CD4-positive, alpha-beta memory T cell (primary cell): ENCODE measurements at regions not wholly inside any gene's neighbourhood (a gene's known extent, or its start where the extent isn't known, plus 50 kb on each side); places are given as distances from the start of the nearest gene placed in this dataset.

Source experiments
- CTCF ChIA-PET: fragments of 350-600 bp; sonication (Branson Sonifier 250); formaldehyde crosslinking; loops from one replicate; lab custom pipeline; 2021; ENCODE audit warnings: inconsistent platforms; ENCODE audit not compliant: partially characterized antibody; lab: Charles Lee
- POLR2A ChIA-PET: fragments of 350-600 bp; sonication (Branson Sonifier 250); formaldehyde crosslinking; loops from one replicate; lab custom pipeline; 2021; ENCODE audit not compliant: partially characterized antibody; lab: Charles Lee
- DNase-seq, 5 donors: peaks; one replicate each; pipeline versions ENCODE4 v3.0.0 to v3.0.0-alpha.2; 2020 to 2022; ENCODE audit warnings: mixed read lengths in 1 of 5
- H3K27ac ChIP-seq: one replicate; pipeline ENCODE4 v1.7.0; 2013; ENCODE audit warnings: low read depth, low read length
- H3K27me3 ChIP-seq: 2 replicates; pipeline ENCODE4 v1.7.0; 2013; ENCODE audit warnings: mild to moderate bottlenecking, low read length, moderate library complexity; ENCODE audit not compliant: insufficient read depth
- H3K36me3 ChIP-seq: 2 replicates; pipeline ENCODE4 v1.7.0; 2013; ENCODE audit warnings: mild to moderate bottlenecking, low read length, moderate library complexity; ENCODE audit not compliant: insufficient read depth
- H3K4me1 ChIP-seq: 2 replicates; pipeline ENCODE4 v1.7.0; 2013; ENCODE audit warnings: mild to moderate bottlenecking, low read length, moderate library complexity; ENCODE audit not compliant: insufficient read depth
- H3K4me3 ChIP-seq, 2 donors: one replicate each; pipeline ENCODE4 v1.7.0; 2013; ENCODE audit warnings: low read length in 2 of 2, mild to moderate bottlenecking in 1 of 2
- H3K9me3 ChIP-seq, 2 donors: one replicate each; pipeline ENCODE4 v1.7.0; 2013; ENCODE audit warnings: low read length in 2 of 2, control low read depth in 1 of 2; ENCODE audit not compliant: control insufficient read depth in 1 of 2
- H3K27ac Mint-ChIP-seq, 7 donors: one replicate each; pipeline ENCODE4 v1.8.0; 2020 to 2021; ENCODE audit warnings: mixed read lengths in 7 of 7, mild to moderate bottlenecking in 6 of 7, inconsistent platforms in 3 of 7, moderate library complexity in 3 of 7
- H3K27me3 Mint-ChIP-seq, 2 donors: one replicate each; pipeline ENCODE4 v1.8.0; 2020 to 2021; ENCODE audit warnings: mixed read lengths in 2 of 2
- H3K36me3 Mint-ChIP-seq, 2 donors: one replicate each; pipeline ENCODE4 v1.8.0; 2020 to 2021; ENCODE audit warnings: mixed read lengths in 2 of 2, inconsistent platforms in 1 of 2, mild to moderate bottlenecking in 1 of 2
- H3K4me1 Mint-ChIP-seq, 4 donors: one replicate each; pipeline ENCODE4 v1.8.0; 2020 to 2021; ENCODE audit warnings: mixed read lengths in 4 of 4, mild to moderate bottlenecking in 1 of 4
- H3K4me3 Mint-ChIP-seq, 8 donors: one replicate each; pipeline ENCODE4 v1.8.0; 2020 to 2021; ENCODE audit warnings: mixed read lengths in 8 of 8, mild to moderate bottlenecking in 7 of 8, moderate library complexity in 6 of 8, inconsistent platforms in 3 of 8
- H3K9me3 Mint-ChIP-seq, 8 donors: one replicate each; pipeline ENCODE4 v1.8.0; 2020 to 2021; ENCODE audit warnings: mixed read lengths in 8 of 8, mild to moderate bottlenecking in 5 of 8, inconsistent platforms in 3 of 8, moderate library complexity in 1 of 8
- intact Hi-C: fragments of 100-400 bp; cut with micrococcal nuclease; formaldehyde crosslinking; loops from one replicate; pipeline ENCODE4 v1.15.1; 2023

GRCh38 chr20:60073086-60073485 is 114.9 kb downstream of the CDH26 start:
- H3K4me3 Mint-ChIP-seq: no peak overlapping the region
- intact Hi-C loops: no loop called here
- H3K27me3 Mint-ChIP-seq: no peaks in the 10 kb centered on the region

GRCh38 chr20:60073504-60073903 is 115.3 kb downstream of the CDH26 start:
- no peaks in the 10 kb centered on the region for H3K9me3 ChIP-seq
- H3K9me3 Mint-ChIP-seq: peaks cover 0 to 10% (median 0%) of the 10 kb centered on the region in 8 donors
- no peak for DNase-seq
- no peaks in the 10 kb centered on the region for H3K27me3 Mint-ChIP-seq
- no peak overlapping the region for H3K27ac ChIP-seq
- H3K36me3 ChIP-seq: no peaks in the 10 kb centered on the region
- POLR2A ChIA-PET: no interaction called here
- intact Hi-C loops: no loop called here
- H3K4me1 ChIP-seq: no peaks in the 10 kb centered on the region
- CTCF ChIA-PET: no interaction called here
- H3K27me3 ChIP-seq: no peaks in the 10 kb centered on the region
- H3K36me3 Mint-ChIP-seq: peaks cover 11 to 19% of the 10 kb centered on the region in 2 donors
- H3K4me1 Mint-ChIP-seq: peaks cover 6 to 18% (median 9%) of the 10 kb centered on the region in 4 donors
- no peak overlapping the region for H3K27ac Mint-ChIP-seq
- H3K4me3 ChIP-seq: no peak overlapping the region
- no peak overlapping the region for H3K4me3 Mint-ChIP-seq

More at GRCh38 chr20:60073086-60073485, 114.9 kb downstream of the CDH26 start:
- CTCF ChIA-PET: no interaction called here
- POLR2A ChIA-PET: no interaction called here
- H3K27ac Mint-ChIP-seq: no peak overlapping the region
- no peaks in the 10 kb centered on the region for H3K27me3 ChIP-seq
- no peaks in the 10 kb centered on the region for H3K36me3 ChIP-seq
- H3K4me3 ChIP-seq: no peak overlapping the region
- no peaks in the 10 kb centered on the region for H3K4me1 ChIP-seq
- H3K36me3 Mint-ChIP-seq: peaks cover 11 to 19% of the 10 kb centered on the region in 2 donors
- peaks cover 0 to 10% (median 0%) of the 10 kb centered on the region in 8 donors for H3K9me3 Mint-ChIP-seq
- DNase-seq: no peak
- H3K4me1 Mint-ChIP-seq: peaks cover 6 to 18% (median 9%) of the 10 kb centered on the region in 4 donors
- no peaks in the 10 kb centered on the region for H3K9me3 ChIP-seq
- no peak overlapping the region for H3K27ac ChIP-seq

GRCh38 chr20:60074276-60074675 is 116.1 kb downstream of the CDH26 start:
- CTCF ChIA-PET: no interaction called here

GRCh38 chr20:60078351-60079250 is 120.4 kb downstream of the CDH26 start:
- no peak for DNase-seq
- Mint-ChIP-seq H3K4me1 (peaks cover 6 to 18% (median 8%) of the 10 kb centered on the region in 4 donors), H3K9me3 (peaks cover 0 to under 1% (median 0%) of the 10 kb centered on the region in 8 donors), H3K27me3 (no peaks in the 10 kb centered on the region), H3K36me3 (peaks cover 0 to 4% of the 10 kb centered on the region in 2 donors), H3K27ac (no peak overlapping the region), H3K4me3 (no peak overlapping the region)
- Histone ChIP-seq H3K9me3 (no peaks in the 10 kb centered on the region), H3K27me3 (no peaks in the 10 kb centered on the region), H3K36me3 (no peaks in the 10 kb centered on the region), H3K4me1 (no peaks in the 10 kb centered on the region), H3K4me3 (no peak overlapping the region), H3K27ac (no peak overlapping the region)
- CTCF ChIA-PET: no interaction called here
- intact Hi-C loops: no loop called here
- POLR2A ChIA-PET: no interaction called here

More at GRCh38 chr20:60074276-60074675, 116.1 kb downstream of the CDH26 start:
- DNase-seq: no peak
- peak overlapping the region in 2 of 7 donors; percentile 7 to 18 for H3K27ac Mint-ChIP-seq
- intact Hi-C loops: no loop called here
- Histone ChIP-seq H3K4me3 (no peak overlapping the region), H3K27ac (no peak overlapping the region), H3K9me3 (no peaks in the 10 kb centered on the region), H3K27me3 (no peaks in the 10 kb centered on the region), H3K4me1 (no peaks in the 10 kb centered on the region), H3K36me3 (no peaks in the 10 kb centered on the region)
- H3K4me3 Mint-ChIP-seq: peak overlapping the region in 2 of 8 donors; percentile 13 to 19
- H3K9me3 Mint-ChIP-seq: peaks cover 0 to 10% (median 0%) of the 10 kb centered on the region in 8 donors
- POLR2A ChIA-PET: no interaction called here
- H3K27me3 Mint-ChIP-seq: no peaks in the 10 kb centered on the region
- H3K4me1 Mint-ChIP-seq: peaks cover 6 to 18% (median 9%) of the 10 kb centered on the region in 4 donors
- H3K36me3 Mint-ChIP-seq: peaks cover 11 to 19% of the 10 kb centered on the region in 2 donors

GRCh38 chr20:60080401-60080800 is 122.2 kb downstream of the CDH26 start:
- no peak for DNase-seq
- Histone ChIP-seq H3K36me3 (no peaks in the 10 kb centered on the region), H3K4me1 (no peaks in the 10 kb centered on the region), H3K9me3 (no peaks in the 10 kb centered on the region), H3K27me3 (no peaks in the 10 kb centered on the region), H3K4me3 (no peak overlapping the region), H3K27ac (no peak overlapping the region)
- Mint-ChIP-seq H3K4me3 (no peak overlapping the region), H3K27me3 (peaks cover 0 to 2% of the 10 kb centered on the region in 2 donors), H3K36me3 (peaks cover 0 to 4% of the 10 kb centered on the region in 2 donors), H3K27ac (no peak overlapping the region), H3K9me3 (no peaks in the 10 kb centered on the region), H3K4me1 (peaks cover 0 to 5% (median 1%) of the 10 kb centered on the region in 4 donors)
- POLR2A ChIA-PET: no interaction called here
- intact Hi-C loops: no loop called here
- CTCF ChIA-PET: interaction anchor here (1.3 kb wide), 1 partner anchor 184 kb away, joined by 3 read pairs; no protein-coding TSS in a partner anchor

GRCh38 chr20:60085551-60086132 is 127.4 kb downstream of the CDH26 start:
- Histone ChIP-seq H3K4me3 (no peak overlapping the region), H3K36me3 (no peaks in the 10 kb centered on the region), H3K9me3 (no peaks in the 10 kb centered on the region), H3K4me1 (peaks cover 3% of the 10 kb centered on the region), H3K27ac (no peak overlapping the region), H3K27me3 (no peaks in the 10 kb centered on the region)
- no peak overlapping the region for H3K27ac Mint-ChIP-seq
- CTCF ChIA-PET: no interaction called here
- peaks cover 8 to 12% of the 10 kb centered on the region in 2 donors for H3K27me3 Mint-ChIP-seq
- intact Hi-C loops: no loop called here
- H3K36me3 Mint-ChIP-seq: peaks cover 0 to 4% of the 10 kb centered on the region in 2 donors
- no peak for DNase-seq
- POLR2A ChIA-PET: no interaction called here
- H3K9me3 Mint-ChIP-seq: peaks cover 0 to 2% (median 0%) of the 10 kb centered on the region in 8 donors
- H3K4me1 Mint-ChIP-seq: peaks cover 2 to 8% (median 5%) of the 10 kb centered on the region in 4 donors
- H3K4me3 Mint-ChIP-seq: peak overlapping the region in 1 of 8 donors; percentile 1
